Activated CD4-positive, alpha-beta T cell treated with anti-CD3 and anti-CD28 coated beads for 48 hours (primary cell): ENCODE measurements at regions not wholly inside any gene's neighbourhood (a gene's known extent, or its start where the extent isn't known, plus 50 kb on each side); places are given as distances from the start of the nearest gene placed in this dataset.
"Not testable (repeated sequence)": the region's sequence is repeated elsewhere in the genome, so short reads cannot be mapped to it uniquely, and the experiment has no call there.

Experiments
- DNase-seq: peaks from one replicate; pipeline ENCODE4 v3.0.0-alpha.2; 2020

DNA sequence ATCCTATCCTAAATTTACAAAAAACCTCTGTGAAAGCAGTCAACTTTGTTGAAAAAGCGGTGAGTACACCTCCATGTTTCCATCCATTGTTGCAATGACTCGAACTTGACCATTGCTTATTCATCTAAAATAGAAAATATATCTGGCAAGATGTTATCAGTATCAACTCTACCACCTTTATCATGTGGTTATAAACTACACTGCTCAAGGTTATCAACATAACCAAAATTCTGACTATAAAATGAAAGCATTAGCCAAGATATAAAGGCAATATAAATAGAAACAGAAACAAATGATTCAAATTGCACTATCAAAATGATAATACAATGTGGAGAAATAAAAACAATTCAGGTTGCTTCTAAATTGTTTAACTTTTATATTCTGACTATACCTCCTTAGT, 150.0 kb downstream of the AVL9 start:
- not testable (repeated sequence) for DNase-seq

GRCh38 chr7:32643194-32643593, 147.9 kb downstream of the AVL9 start:
- no peak for DNase-seq

DNA sequence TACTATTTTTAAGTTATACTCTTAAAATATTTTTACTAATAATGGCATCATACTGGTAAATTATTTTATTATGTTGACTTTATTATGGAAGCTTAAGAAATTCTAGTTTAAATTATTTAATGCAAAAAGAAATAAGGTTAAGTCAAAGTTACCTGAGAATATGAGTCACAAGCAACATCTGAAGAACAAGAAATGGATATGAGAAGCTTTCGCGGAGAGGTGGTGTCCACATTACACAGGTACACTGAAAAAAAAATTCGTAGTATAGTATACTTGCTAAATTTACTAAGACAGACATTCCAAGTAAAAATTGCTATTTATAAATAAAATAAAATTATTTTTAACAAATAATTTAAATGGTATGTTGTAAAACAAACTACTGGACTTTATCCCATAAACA, 143.8 kb downstream of the AVL9 start:
- no peak for DNase-seq

DNA sequence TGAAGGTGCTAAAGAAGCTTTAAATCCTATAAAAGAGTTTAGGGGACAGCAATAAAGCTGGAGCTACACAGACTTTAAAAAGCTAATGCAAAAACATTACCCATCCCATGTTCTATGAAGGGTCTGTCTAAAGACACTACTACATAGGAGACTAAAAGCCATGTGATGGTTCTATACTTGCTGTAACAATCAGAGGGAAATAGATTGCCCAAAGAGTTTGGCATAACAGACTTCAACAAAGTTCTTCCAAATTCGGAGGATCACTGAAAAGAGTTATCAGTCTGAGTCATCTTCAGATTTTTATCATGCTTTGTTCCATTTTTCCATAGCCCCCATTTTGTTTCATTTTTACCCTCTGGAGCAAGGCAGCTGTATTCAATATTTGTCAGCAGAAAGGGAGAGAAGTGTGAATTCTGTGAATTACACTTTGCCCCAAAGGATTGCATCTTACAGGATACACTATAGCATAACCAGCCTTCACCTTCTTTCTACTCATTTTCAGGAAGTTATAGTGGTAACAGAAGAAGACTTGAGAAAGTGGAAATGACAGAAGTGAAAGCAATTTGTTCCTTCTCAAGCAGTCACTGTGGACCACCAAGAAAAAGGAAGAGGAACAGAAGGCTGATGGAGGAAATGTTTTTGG, 143.3 kb downstream of the AVL9 start:
- DNase-seq = not testable (repeated sequence)
